ENCODE measurements at regions not wholly inside any gene's neighbourhood (a gene's known extent, or its start where the extent isn't known, plus 50 kb on each side); places are given as distances from the start of the nearest gene placed in this dataset.

GRCh38 chrX:39843318-39843717, 254.4 kb downstream of the BCOR start:
- no peak for DNase-seq

GRCh38 chrX:39845233-39845632, 252.5 kb downstream of the BCOR start:
- no peak for DNase-seq

DNA sequence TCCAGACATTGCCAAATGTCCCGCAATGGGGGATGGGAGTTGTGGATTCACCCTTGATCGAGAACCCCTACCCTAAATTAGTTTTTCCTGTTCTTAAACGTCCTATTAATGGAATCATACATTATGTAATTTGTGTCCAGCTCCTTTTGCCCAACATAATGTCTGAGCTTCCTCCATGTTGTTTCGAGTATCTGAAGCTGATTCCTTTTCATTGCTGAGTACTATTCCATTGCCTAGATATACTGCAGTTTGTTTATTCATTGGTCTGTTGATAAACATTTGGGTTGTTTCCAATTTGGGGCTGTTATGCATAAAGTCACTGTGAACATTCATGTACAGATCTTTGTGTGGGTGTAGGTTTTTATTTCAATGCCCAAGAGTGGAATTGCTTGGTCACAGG, 251.3 kb downstream of the BCOR start:
- DNase-seq = no peak

DNA sequence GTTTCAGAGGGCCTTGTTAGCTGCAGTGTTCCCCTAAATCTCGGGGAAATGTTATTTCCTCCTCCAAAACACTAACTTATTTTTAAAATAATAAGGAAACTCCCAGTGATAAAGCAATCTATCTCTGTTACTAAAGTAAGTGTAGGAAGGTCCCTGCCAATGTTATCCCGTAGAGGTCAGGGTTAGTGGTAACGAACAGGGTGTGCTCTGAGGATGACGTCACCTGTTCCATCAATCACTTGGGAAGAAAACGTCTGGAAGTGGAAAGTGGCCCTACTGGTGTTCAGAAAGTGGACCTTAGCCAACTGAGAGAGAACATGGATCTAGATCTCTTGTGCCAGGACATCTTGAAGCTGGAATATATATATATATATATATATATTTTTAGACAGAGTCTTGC, 249.5 kb downstream of the BCOR start:
- DNase-seq = no peak

- no peak for DNase-seq
Measured at GRCh38 chrX:39848900-39849299, 248.9 kb downstream of the BCOR start.

DNA sequence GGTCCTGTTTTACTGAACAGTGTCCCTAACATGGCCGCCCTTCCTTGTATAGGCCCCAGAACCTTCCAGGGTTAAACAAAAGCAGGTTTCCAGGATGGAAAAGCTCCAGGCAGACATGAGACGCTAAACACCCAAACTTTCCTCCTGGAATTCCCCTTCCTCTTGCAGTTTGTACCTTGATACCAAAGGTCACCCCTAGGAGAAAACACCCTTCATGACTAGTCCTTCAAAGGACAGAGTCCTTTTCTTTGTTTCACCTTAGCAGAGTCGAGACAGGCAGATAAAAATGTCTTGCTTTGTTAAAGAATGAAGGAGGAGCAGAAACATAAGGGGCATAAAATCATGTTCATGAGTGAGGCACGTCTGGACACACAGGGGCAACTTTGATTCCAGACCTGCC, 247.5 kb downstream of the BCOR start:
- no peak for DNase-seq

GRCh38 chrX:39850630-39851152, 247.1 kb downstream of the BCOR start:
- DNase-seq = peak; percentile 57

GRCh38 chrX:39851745-39852455, 245.9 kb downstream of the BCOR start:
- DNase-seq = no peak

GRCh38 chrX:39852491-39852890, 245.3 kb downstream of the BCOR start:
- no peak for DNase-seq

DNA sequence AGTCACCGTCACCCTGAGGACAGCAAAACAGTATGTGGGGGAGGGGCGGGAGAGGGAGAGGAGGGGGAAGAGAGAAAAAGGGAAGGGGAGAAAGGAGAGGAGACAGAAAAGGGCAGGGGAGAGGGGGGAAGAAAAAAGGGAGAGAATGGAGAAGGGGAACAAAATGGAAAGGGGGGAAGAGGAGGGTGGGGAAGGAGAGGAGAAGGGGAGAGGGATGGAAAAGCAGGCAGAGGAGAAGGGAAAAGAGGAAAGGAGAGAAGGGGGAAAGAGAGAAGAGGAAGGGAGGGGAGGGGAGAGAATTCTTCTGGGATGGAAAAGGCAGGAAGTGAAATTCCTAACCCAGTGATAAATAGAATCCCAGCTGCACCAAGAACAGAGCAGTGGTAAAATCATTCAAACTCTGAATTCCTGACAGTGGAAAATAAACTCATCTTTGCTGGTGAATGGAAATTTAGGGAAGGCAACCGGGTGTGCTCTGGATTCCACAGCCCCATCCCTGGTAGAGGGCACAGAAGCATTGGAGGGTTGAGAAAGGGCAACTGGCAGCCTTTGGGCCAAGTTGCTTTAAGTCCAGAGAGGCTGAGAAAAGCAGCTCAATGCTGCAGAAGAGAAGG, 244.2 kb downstream of the BCOR start:
- no peak for DNase-seq

GRCh38 chrX:39854772-39855747, 242.7 kb downstream of the BCOR start:
- peak; percentile 95 for DNase-seq

DNA sequence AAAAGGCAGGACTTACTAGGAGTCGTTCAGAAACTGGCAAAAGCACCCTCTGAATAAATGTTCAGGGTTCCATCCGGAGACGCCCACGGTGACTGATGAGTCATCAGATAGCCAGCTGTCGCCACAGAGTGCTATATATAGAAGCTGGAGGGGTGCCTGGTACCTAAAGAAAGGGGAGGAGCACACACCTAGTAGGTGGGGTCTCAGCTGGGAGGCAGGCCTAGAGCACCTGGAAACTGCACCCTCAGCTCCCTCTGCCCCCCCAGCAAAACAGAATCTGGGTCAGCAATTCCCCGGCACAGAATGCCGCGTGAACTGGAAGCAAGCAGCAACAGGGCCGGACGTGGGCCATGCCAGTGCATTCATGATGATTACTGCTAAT, 242.0 kb downstream of the BCOR start:
- peak; percentile 92 for DNase-seq

DNA sequence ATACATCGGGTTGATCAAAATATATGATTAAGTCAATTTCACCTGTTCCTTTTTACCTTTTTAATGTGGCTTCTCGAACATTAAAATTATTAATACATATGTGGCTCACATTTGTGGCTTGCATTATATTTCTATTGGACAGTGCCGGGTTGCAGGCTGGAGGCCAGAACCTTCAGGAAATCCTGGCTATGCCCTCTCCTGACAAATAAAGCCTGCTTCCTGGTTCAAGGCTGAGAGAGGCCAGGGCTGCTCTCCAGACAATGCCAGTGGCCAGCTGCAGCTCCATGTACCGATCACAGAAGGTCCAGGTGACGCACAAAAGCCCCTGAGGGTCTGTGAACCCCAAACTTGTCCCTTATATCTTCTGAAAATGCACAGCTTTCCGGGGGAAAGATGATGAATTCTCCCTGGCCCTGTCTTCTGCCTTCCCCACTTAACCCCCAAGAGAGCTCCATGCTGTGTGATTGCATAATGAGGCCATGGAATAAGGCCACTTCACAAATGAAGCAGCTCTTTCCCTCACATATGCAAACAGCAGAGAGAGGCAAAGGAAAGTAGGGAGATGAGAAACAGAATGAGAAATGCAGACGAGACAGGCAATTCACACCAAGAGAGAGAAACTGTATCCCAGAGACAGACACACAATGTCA, 241.2 kb downstream of the BCOR start:
- no peak for DNase-seq

DNA sequence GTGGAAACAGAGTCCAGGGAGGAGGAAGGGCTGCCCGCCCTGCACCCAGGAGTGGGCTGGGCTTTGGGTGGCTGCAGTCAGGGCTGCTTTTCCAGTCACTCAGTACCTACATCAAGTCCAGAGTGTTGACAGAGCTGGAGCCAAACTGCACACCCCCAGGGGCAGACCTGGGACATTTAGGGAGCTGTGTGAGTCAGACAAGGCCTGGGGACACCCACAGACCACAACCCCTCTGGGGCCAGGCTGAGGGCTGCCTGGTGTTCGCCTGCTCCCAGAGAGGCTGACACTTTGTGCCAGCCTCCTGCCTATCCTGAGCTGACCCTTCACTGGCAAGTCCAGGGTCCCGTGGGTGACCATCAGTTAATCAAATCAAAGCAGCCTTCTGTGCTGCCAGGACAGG, 240.0 kb downstream of the BCOR start:
- DNase-seq = peak; percentile 76

DNA sequence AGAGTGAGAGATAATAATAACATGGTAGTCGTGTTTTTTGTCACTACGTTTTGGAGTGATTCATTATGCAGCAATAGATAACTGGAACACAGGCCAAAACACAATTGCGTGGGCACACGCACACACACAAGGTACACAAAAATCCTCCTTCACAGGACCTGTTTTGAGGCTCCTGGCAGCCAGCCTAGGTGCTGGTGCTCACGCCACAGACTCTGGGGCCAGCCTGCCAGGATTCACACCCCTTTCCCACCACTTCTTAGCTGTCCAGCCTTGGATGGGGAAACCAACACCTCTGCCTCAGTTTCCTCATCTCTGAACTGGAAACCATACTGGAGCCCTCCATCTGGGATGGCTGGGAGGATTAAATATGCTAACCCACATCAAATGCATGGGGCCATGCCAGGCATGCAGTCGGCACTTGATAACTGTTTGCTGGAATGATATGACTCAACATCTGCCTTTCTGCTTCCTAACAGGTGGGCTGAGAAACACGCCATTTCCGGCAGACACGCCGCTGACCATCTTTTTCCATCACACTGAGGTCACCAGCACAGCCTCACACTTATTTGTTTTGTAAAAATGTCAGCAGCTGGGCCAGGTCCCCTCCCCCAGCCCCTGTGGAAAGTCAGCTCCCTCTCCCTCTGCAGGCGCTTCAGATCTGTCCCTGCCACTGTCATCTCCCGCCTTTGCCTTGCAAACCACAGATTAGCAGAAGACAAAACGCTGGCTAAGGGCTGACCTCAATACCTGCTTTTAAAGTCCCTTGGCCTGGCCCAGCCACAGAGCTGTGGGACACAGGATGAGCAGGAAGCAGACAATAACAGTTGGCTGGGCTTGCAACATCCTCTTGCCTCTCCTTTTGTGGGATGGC, 237.5 kb downstream of the BCOR start:
- peak; percentile 97 for DNase-seq

DNA sequence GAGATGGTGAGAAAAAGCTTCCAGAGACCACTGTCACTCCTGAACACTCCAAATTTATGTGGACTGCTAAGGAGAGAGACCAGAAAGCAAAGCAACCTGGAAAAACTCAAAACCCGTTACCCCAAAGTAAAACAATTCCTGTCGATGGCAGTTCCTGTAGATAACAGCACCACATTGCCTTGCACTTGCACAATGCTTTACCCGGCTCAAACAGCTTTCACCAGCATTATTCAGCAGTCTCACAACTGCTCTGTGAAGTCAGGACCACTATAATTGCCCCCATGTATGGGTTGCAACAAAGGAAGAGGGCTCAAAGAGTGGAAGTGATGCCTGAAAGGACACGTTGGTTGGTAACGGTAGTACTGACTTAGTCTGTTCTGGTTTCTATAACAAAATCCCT, 234.8 kb downstream of the BCOR start:
- DNase-seq = no peak

GRCh38 chrX:39866229-39866628, 231.5 kb downstream of the BCOR start:
- no peak for DNase-seq

DNA sequence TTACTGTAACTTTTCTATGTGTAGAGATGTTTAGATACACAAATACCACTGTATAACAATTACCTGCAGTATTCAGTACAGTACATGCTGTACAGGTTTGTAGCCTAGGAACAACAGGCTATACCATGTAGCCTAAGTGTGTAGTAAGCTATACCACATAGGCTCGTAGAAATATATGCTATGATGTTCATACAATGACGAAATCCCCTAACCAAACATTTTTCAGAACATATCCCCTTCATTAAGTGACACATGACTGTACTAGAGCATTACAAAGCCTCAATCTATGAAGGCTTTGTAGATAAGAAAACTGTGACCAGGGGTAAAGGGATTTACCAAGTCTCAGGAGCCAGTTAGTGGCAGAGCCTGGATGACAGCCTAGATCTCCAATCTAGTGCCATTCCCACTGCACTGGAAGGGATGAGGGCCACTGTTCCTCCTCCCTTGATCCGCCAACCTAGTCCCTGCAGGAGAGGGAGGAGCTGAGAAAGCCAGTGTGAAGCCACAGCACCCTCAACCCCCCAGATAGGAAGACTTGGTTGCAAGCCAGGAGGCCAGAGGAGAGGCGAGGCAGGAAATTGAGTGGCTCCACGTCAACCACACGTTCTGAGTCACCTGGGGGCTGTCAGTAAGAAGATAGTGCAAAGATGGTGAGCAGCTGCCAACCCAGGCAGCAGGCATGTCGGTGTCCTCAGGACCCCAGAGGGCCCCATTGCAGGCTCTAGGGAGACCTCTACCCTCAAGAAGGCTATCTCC, 227.7 kb downstream of the BCOR start:
- DNase-seq = peak; percentile 95

- DNase-seq = no peak
Measured at GRCh38 chrX:39871648-39872047, 226.1 kb downstream of the BCOR start.

- peak; percentile 56 for DNase-seq
Measured at GRCh38 chrX:39873117-39873516, 224.6 kb downstream of the BCOR start.

DNA sequence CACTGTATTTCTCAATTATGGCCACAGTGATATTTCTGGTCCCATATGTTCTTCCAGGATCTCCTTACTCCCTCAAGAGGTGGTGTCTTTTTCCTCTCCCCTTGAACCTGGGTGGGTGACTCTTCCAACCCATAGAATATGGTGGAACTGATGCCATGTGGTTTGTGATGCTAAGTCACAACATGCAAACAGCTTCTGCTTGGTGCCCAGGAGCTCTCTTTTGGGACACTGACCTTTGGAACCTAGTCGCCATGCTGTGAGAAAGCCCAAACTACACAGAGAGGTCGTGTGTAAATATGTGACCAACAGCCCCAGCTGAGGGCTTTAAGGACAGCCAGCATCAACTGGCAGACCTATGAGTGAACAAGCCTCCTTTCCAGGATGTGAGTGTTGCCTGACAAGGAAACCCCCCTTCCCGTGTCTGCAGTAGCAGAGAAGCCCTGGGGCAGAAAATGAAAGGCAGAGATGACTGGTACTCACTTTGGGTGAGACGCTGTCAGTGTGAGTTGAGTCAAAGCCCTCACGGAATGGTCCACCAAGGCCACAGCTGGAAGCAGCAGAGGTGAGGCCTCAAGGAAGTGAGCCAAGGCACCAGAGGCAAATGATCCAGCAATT, 223.4 kb downstream of the BCOR start:
- peak; percentile 98 for DNase-seq
